GM23338 (cell line): ENCODE measurements at regions not wholly inside any gene's neighbourhood (a gene's known extent, or its start where the extent isn't known, plus 50 kb on each side); places are given as distances from the start of the nearest gene placed in this dataset.

Source experiments
- ATAC-seq: fragments of 200-7000 bp; cut with Tn5 transposase; 3 replicates; pipeline ENCODE4 v1.9.1; 2020
- DNase-seq: peaks from one replicate; pipeline ENCODE4 v3.0.0-alpha.2; 2015; ENCODE audit warnings: low spot score
- H2AFZ ChIP-seq: fragments of 200-600 bp; sonication (generic); 2 replicates; pipeline ENCODE4 v1.8.0; 2016; ENCODE audit warnings: antibody characterized with exemption, mild to moderate bottlenecking, moderate library complexity
- H3F3A ChIP-seq: fragments of 200-600 bp; sonication (generic); replicated peaks from 2 replicates; pipeline ENCODE4 v1.8.0; 2017; ENCODE audit warnings: antibody characterized with exemption, mixed run types, low read depth
- H3K27ac ChIP-seq: fragments of 200-600 bp; sonication (generic); 2 replicates; pipeline ENCODE4 v1.6.1; 2016; ENCODE audit warnings: low read depth
- H3K27me3 ChIP-seq: fragments of 200-600 bp; sonication (generic); 2 replicates; pipeline ENCODE4 v1.8.0; 2016; ENCODE audit warnings: mild to moderate bottlenecking, mixed run types, moderate library complexity; ENCODE audit not compliant: insufficient read depth
- H3K36me3 ChIP-seq: fragments of 200-600 bp; sonication (generic); 2 replicates; pipeline ENCODE4 v1.8.0; 2016; ENCODE audit warnings: mild to moderate bottlenecking; ENCODE audit not compliant: insufficient read depth
- H3K4me1 ChIP-seq: fragments of 200-600 bp; sonication (generic); 2 replicates; pipeline ENCODE4 v1.8.0; 2016; ENCODE audit warnings: mild to moderate bottlenecking, moderate library complexity; ENCODE audit not compliant: insufficient read depth
- H3K4me2 ChIP-seq: fragments of 200-600 bp; sonication (generic); 2 replicates; pipeline ENCODE4 v1.7.1; 2017; ENCODE audit warnings: mixed run types
- H3K4me3 ChIP-seq: fragments of 200-600 bp; sonication (generic); 2 replicates; pipeline ENCODE4 v1.6.1; 2016; ENCODE audit warnings: mixed run types
- H3K79me2 ChIP-seq: fragments of 200-600 bp; sonication (generic); replicated peaks from 2 replicates; pipeline ENCODE4 v1.8.0; 2017; ENCODE audit warnings: mild to moderate bottlenecking; ENCODE audit not compliant: insufficient read depth
- H3K9me2 ChIP-seq: fragments of 200-600 bp; sonication (generic); 2 replicates; pipeline ENCODE4 v1.8.0; 2017; ENCODE audit not compliant: insufficient read depth
- H4K20me1 ChIP-seq: fragments of 200-600 bp; sonication (generic); replicated peaks from 2 replicates; pipeline ENCODE4 v1.8.0; 2017; ENCODE audit warnings: mild to moderate bottlenecking; ENCODE audit not compliant: insufficient read depth
- H3K27ac Mint-ChIP-seq: 2 replicates; pipeline ENCODE4 v1.8.0; 2020; ENCODE audit warnings: inconsistent platforms, mild to moderate bottlenecking, moderate library complexity, mixed read lengths
- H3K27me3 Mint-ChIP-seq: 3 replicates; pipeline ENCODE4 v1.8.0; 2022; ENCODE audit warnings: low read depth, mild to moderate bottlenecking, moderate library complexity, mixed read lengths, inconsistent platforms; ENCODE audit not compliant: insufficient read depth, poor library complexity
- H3K36me3 Mint-ChIP-seq: 3 replicates; pipeline ENCODE4 v1.8.0; 2021; ENCODE audit warnings: low read depth, mild to moderate bottlenecking, inconsistent platforms, moderate library complexity, mixed read lengths
- H3K4me1 Mint-ChIP-seq: 3 replicates; pipeline ENCODE4 v1.8.0; 2020; ENCODE audit warnings: mild to moderate bottlenecking, inconsistent platforms, mixed read lengths
- H3K4me3 Mint-ChIP-seq: 3 replicates; pipeline ENCODE4 v1.8.0; 2021; ENCODE audit warnings: moderate library complexity, mild to moderate bottlenecking, inconsistent platforms, mixed read lengths
- H3K9me3 Mint-ChIP-seq: 3 replicates; pipeline ENCODE4 v1.8.0; 2020; ENCODE audit warnings: moderate library complexity, mild to moderate bottlenecking, inconsistent platforms, mixed read lengths
- CREB1 ChIP-seq: fragments of 250-450 bp; sonication (Bioruptor Pico); IDR thresholded peaks from 2 replicates; pipeline ENCODE4 v1.5.0; 2020; ENCODE audit warnings: low read depth, mild to moderate bottlenecking, moderate library complexity
- EZH2 ChIP-seq: fragments of 200-600 bp; sonication (generic); IDR thresholded peaks from one replicate; pipeline ENCODE4 v1.8.0; 2017; ENCODE audit warnings: antibody characterized with exemption, mild to moderate bottlenecking, low read depth; ENCODE audit not compliant: unreplicated experiment
- EZH2phosphoT487 ChIP-seq: fragments of 200-600 bp; sonication (generic); IDR thresholded peaks from one replicate; pipeline ENCODE4 v1.8.1; 2018; ENCODE audit warnings: antibody characterized with exemption; ENCODE audit not compliant: unreplicated experiment
- JUNB ChIP-seq: IDR thresholded peaks from one replicate; pipeline ENCODE4 v1.6.1; 2016; ENCODE audit warnings: antibody characterized with exemption; ENCODE audit not compliant: unreplicated experiment
- NANOG ChIP-seq: IDR thresholded peaks from 2 replicates; pipeline ENCODE4 v1.6.1; 2016; ENCODE audit warnings: antibody characterized with exemption, borderline replicate concordance
- POLR2AphosphoS5 ChIP-seq: IDR thresholded peaks from 2 replicates; pipeline ENCODE4 v1.6.1; 2016; ENCODE audit warnings: antibody characterized with exemption, low read depth
- REST ChIP-seq: IDR thresholded peaks from one replicate; pipeline ENCODE4 v1.6.1; 2018; ENCODE audit warnings: antibody characterized with exemption; ENCODE audit not compliant: unreplicated experiment
- STAT1 ChIP-seq: IDR thresholded peaks from one replicate; pipeline ENCODE4 v1.6.1; 2016; ENCODE audit warnings: antibody characterized with exemption; ENCODE audit not compliant: unreplicated experiment
- ZNF114 ChIP-seq: fragments of 250-450 bp; sonication (Bioruptor Pico); IDR thresholded peaks from 2 replicates; pipeline ENCODE4 v1.5.0; 2020; ENCODE audit warnings: mild to moderate bottlenecking, moderate library complexity
- ZNF331 ChIP-seq: fragments of 250-450 bp; sonication (Bioruptor Pico); IDR thresholded peaks from 2 replicates; pipeline ENCODE4 v1.5.0; 2020; ENCODE audit warnings: low read depth, mild to moderate bottlenecking, moderate library complexity
- TF ChIP-seq, protein P1 (sequence below): fragments of 250-450 bp; sonication (Bioruptor Pico); IDR thresholded peaks from 2 replicates; pipeline ENCODE4 v1.5.0; 2020; ENCODE audit warnings: mild to moderate bottlenecking, moderate library complexity
- TF ChIP-seq, protein P2 (sequence below): IDR thresholded peaks from 2 replicates; pipeline ENCODE4 v1.6.1; 2016; ENCODE audit warnings: antibody characterized with exemption
- TF ChIP-seq, protein P3 (sequence below), 2 experiments: fragments of 200-600 bp in 1 of 2; sonication (generic) in 1 of 2; conservative IDR thresholded peaks; 2 replicates each; pipeline versions ENCODE4 v1.5.1 to v1.6.1; 2016 to 2017; ENCODE audit warnings: antibody characterized with exemption in 2 of 2, low read depth in 2 of 2, mild to moderate bottlenecking in 2 of 2, moderate library complexity in 1 of 2

DNA sequence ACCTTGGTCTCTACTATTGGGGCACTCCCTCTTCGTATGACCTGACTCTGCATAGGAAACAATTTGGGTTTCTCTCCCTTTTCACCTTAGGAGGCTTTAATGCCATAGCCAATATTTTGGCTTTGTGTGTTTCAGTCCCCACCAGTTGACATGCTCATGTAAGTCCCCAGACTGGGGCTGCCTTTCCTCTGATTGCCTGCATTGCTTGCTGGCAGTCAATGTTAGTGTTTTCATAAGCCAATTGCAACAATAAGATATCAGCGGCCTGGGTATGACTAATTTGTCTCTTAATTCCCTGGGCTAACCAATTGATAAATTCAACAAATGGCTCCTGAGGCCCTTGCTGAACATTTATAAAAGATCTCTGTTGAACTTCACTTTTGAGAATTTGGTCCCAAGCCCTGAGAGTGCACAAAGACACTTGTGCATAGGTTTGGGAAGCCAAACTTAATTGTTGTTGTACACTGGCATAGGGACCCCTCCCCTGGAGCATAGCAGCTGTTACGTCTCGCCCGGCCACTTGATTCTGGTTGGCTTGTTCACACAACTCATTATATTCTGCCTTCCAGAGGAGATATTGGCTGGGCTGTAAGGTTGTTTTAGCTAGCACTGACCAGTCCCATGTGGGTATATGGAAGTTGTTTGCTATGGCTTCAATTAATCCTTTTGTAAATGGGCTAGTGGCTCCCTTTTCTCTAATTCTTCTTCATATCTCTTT, 206.2 kb downstream of the PABPC4L start:
- H2AFZ ChIP-seq = no peak overlapping the region
- no peaks in the 10 kb centered on the region for H3K27me3 Mint-ChIP-seq
- H3K36me3 Mint-ChIP-seq = peaks cover 25% of the 10 kb centered on the region
- H3K4me3 ChIP-seq = no peak overlapping the region
- H3K4me1 Mint-ChIP-seq = no peaks in the 10 kb centered on the region
- H3K36me3 ChIP-seq = peaks cover 4% of the 10 kb centered on the region; the same call in 1 of the 2 replicates
- no peak for DNase-seq
- no peaks in the 10 kb centered on the region for H4K20me1 ChIP-seq
- no peaks in the 10 kb centered on the region for H3K27me3 ChIP-seq
- H3K9me2 ChIP-seq = peaks cover 12% of the 10 kb centered on the region
- H3K4me2 ChIP-seq = no peak overlapping the region
- H3K4me1 ChIP-seq = no peaks in the 10 kb centered on the region
- TF ChIP-seq ZNF114 (CRISPR knock-in tag) (no peak), POLR2AphosphoS5 (no peak), ZNF331 (no peak), REST (no peak), JUNB (no peak), EZH2 (no peak), NANOG (no peak), STAT1 (no peak), EZH2phosphoT487 (no peak), CREB1 (CRISPR knock-in tag) (no peak)
- TF ChIP-seq, protein P1, sequence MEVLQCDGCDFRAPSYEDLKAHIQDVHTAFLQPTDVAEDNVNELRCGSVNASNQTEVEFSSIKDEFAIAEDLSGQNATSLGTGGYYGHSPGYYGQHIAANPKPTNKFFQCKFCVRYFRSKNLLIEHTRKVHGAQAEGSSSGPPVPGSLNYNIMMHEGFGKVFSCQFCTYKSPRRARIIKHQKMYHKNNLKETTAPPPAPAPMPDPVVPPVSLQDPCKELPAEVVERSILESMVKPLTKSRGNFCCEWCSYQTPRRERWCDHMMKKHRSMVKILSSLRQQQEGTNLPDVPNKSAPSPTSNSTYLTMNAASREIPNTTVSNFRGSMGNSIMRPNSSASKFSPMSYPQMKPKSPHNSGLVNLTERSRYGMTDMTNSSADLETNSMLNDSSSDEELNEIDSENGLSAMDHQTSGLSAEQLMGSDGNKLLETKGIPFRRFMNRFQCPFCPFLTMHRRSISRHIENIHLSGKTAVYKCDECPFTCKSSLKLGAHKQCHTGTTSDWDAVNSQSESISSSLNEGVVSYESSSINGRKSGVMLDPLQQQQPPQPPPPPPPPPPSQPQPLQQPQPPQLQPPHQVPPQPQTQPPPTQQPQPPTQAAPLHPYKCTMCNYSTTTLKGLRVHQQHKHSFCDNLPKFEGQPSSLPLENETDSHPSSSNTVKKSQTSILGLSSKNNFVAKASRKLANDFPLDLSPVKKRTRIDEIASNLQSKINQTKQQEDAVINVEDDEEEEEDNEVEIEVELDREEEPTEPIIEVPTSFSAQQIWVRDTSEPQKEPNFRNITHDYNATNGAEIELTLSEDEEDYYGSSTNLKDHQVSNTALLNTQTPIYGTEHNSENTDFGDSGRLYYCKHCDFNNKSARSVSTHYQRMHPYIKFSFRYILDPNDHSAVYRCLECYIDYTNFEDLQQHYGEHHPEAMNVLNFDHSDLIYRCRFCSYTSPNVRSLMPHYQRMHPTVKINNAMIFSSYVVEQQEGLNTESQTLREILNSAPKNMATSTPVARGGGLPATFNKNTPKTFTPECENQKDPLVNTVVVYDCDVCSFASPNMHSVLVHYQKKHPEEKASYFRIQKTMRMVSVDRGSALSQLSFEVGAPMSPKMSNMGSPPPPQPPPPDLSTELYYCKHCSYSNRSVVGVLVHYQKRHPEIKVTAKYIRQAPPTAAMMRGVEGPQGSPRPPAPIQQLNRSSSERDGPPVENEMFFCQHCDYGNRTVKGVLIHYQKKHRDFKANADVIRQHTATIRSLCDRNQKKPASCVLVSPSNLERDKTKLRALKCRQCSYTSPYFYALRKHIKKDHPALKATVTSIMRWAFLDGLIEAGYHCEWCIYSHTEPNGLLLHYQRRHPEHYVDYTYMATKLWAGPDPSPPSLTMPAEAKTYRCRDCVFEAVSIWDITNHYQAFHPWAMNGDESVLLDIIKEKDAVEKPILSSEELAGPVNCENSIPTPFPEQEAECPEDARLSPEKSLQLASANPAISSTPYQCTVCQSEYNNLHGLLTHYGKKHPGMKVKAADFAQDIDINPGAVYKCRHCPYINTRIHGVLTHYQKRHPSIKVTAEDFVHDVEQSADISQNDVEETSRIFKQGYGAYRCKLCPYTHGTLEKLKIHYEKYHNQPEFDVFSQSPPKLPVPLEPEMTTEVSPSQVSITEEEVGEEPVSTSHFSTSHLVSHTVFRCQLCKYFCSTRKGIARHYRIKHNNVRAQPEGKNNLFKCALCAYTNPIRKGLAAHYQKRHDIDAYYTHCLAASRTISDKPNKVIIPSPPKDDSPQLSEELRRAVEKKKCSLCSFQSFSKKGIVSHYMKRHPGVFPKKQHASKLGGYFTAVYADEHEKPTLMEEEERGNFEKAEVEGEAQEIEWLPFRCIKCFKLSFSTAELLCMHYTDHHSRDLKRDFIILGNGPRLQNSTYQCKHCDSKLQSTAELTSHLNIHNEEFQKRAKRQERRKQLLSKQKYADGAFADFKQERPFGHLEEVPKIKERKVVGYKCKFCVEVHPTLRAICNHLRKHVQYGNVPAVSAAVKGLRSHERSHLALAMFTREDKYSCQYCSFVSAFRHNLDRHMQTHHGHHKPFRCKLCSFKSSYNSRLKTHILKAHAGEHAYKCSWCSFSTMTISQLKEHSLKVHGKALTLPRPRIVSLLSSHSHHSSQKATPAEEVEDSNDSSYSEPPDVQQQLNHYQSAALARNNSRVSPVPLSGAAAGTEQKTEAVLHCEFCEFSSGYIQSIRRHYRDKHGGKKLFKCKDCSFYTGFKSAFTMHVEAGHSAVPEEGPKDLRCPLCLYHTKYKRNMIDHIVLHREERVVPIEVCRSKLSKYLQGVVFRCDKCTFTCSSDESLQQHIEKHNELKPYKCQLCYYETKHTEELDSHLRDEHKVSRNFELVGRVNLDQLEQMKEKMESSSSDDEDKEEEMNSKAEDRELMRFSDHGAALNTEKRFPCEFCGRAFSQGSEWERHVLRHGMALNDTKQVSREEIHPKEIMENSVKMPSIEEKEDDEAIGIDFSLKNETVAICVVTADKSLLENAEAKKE = no peak
- TF ChIP-seq, protein P2, sequence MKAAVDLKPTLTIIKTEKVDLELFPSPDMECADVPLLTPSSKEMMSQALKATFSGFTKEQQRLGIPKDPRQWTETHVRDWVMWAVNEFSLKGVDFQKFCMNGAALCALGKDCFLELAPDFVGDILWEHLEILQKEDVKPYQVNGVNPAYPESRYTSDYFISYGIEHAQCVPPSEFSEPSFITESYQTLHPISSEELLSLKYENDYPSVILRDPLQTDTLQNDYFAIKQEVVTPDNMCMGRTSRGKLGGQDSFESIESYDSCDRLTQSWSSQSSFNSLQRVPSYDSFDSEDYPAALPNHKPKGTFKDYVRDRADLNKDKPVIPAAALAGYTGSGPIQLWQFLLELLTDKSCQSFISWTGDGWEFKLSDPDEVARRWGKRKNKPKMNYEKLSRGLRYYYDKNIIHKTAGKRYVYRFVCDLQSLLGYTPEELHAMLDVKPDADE = no peak
- TF ChIP-seq, protein P3, sequence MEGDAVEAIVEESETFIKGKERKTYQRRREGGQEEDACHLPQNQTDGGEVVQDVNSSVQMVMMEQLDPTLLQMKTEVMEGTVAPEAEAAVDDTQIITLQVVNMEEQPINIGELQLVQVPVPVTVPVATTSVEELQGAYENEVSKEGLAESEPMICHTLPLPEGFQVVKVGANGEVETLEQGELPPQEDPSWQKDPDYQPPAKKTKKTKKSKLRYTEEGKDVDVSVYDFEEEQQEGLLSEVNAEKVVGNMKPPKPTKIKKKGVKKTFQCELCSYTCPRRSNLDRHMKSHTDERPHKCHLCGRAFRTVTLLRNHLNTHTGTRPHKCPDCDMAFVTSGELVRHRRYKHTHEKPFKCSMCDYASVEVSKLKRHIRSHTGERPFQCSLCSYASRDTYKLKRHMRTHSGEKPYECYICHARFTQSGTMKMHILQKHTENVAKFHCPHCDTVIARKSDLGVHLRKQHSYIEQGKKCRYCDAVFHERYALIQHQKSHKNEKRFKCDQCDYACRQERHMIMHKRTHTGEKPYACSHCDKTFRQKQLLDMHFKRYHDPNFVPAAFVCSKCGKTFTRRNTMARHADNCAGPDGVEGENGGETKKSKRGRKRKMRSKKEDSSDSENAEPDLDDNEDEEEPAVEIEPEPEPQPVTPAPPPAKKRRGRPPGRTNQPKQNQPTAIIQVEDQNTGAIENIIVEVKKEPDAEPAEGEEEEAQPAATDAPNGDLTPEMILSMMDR (conservative IDR thresholded peaks at IDR 0.05; ENCODE audit: low read depth in 2 of 2) = no peak
- H3K4me3 Mint-ChIP-seq = no peak overlapping the region
- H3K9me3 Mint-ChIP-seq = peaks cover 31% of the 10 kb centered on the region
- H3K79me2 ChIP-seq = no peaks in the 10 kb centered on the region
- ATAC-seq = no peak
- H3F3A ChIP-seq = no peaks in the 10 kb centered on the region
- no peak overlapping the region for H3K27ac Mint-ChIP-seq
- H3K27ac ChIP-seq = no peak overlapping the region
